ENCODE measurements at regions not wholly inside any gene's neighbourhood (a gene's known extent, or its start where the extent isn't known, plus 50 kb on each side); places are given as distances from the start of the nearest gene placed in this dataset.
"Not testable (repeated sequence)": the region's sequence is repeated elsewhere in the genome, so short reads cannot be mapped to it uniquely, and the experiment has no call there.

- H3K4me3 ChIP-seq (replicated peaks in 1 of 2; ENCODE audit: low read depth in 2 of 2, low read length in 2 of 2), result no peak overlapping the region
- no peak for DNase-seq (ENCODE audit: low read depth in 2 of 2)
- TF ChIP-seq CTCF (IDR thresholded peaks at IDR 0.05; ENCODE audit: low read depth, low read length), result no peak
Observed at GRCh38 chr2:183773775-183774174, 649.5 kb downstream of the NUP35 start.

GRCh38 chr2:183780072-183780471, 655.8 kb downstream of the NUP35 start:
- H3K4me3 ChIP-seq (replicated peaks in 1 of 2; ENCODE audit: low read depth in 2 of 2, low read length in 2 of 2), result no peak overlapping the region
- TF ChIP-seq CTCF (IDR thresholded peaks at IDR 0.05; ENCODE audit: low read depth, low read length), result no peak
- no peak for DNase-seq (ENCODE audit: low read depth in 2 of 2)

GRCh38 chr2:183782436-183782835, 658.2 kb downstream of the NUP35 start:
- H3K4me3 ChIP-seq (replicated peaks in 1 of 2; ENCODE audit: low read depth in 2 of 2, low read length in 2 of 2), result no peak overlapping the region
- no peak for TF ChIP-seq CTCF (IDR thresholded peaks at IDR 0.05; ENCODE audit: low read depth, low read length)
- DNase-seq (ENCODE audit: low read depth in 2 of 2), result no peak

GRCh38 chr2:183788796-183789195, 664.6 kb downstream of the NUP35 start:
- DNase-seq (ENCODE audit: low read depth in 2 of 2), result not testable (repeated sequence)

GRCh38 chr2:183792165-183792924, 668.1 kb downstream of the NUP35 start:
- not testable (repeated sequence) for DNase-seq (ENCODE audit: low read depth in 2 of 2); H3K4me3 ChIP-seq (replicated peaks in 1 of 2; ENCODE audit: low read depth in 2 of 2, low read length in 2 of 2)

More at GRCh38 chr2:183788796-183789195, 664.6 kb downstream of the NUP35 start:
- not testable (repeated sequence) for H3K4me3 ChIP-seq (replicated peaks in 1 of 2; ENCODE audit: low read depth in 2 of 2, low read length in 2 of 2)

- no peak for DNase-seq (ENCODE audit: low read depth in 2 of 2)
- no peak overlapping the region for H3K4me3 ChIP-seq (replicated peaks in 1 of 2; ENCODE audit: low read depth in 2 of 2, low read length in 2 of 2)
- TF ChIP-seq CTCF (IDR thresholded peaks at IDR 0.05; ENCODE audit: low read depth, low read length), result no peak
Observed at GRCh38 chr2:183798535-183798934, 674.3 kb downstream of the NUP35 start.

GRCh38 chr2:183799761-183800160, 675.5 kb downstream of the NUP35 start:
- no peak for DNase-seq (ENCODE audit: low read depth in 2 of 2)
- TF ChIP-seq CTCF (IDR thresholded peaks at IDR 0.05; ENCODE audit: low read depth, low read length), result no peak

GRCh38 chr2:183803596-183803995, 679.4 kb downstream of the NUP35 start:
- DNase-seq (ENCODE audit: low read depth in 2 of 2), result no peak
- H3K4me3 ChIP-seq (replicated peaks in 1 of 2; ENCODE audit: low read depth in 2 of 2, low read length in 2 of 2), result no peak overlapping the region
- TF ChIP-seq CTCF (IDR thresholded peaks at IDR 0.05; ENCODE audit: low read depth, low read length), result no peak

More at GRCh38 chr2:183799761-183800160, 675.5 kb downstream of the NUP35 start:
- H3K4me3 ChIP-seq (replicated peaks in 1 of 2; ENCODE audit: low read depth in 2 of 2, low read length in 2 of 2), result no peak overlapping the region
